Fibroblast of the aortic adventitia (primary cell): ENCODE measurements at regions not wholly inside any gene's neighbourhood (a gene's known extent, or its start where the extent isn't known, plus 50 kb on each side); places are given as distances from the start of the nearest gene placed in this dataset.

Experiments
- DNase-seq: peaks from one replicate; pipeline ENCODE4 v3.0.0-alpha.2; 2010; ENCODE audit warnings: low read depth
- H3K4me3 ChIP-seq: 2 replicates; pipeline ENCODE4 v1.5.1; 2011; ENCODE audit warnings: low read depth, mild to moderate bottlenecking, control low read depth, low read length, moderate library complexity
- TF ChIP-seq, protein P1 (sequence below): IDR thresholded peaks from 2 replicates; pipeline ENCODE4 v1.5.1; 2011; ENCODE audit warnings: mild to moderate bottlenecking, low read length, control low read depth, inconsistent platforms; ENCODE audit not compliant: insufficient read depth

DNA sequence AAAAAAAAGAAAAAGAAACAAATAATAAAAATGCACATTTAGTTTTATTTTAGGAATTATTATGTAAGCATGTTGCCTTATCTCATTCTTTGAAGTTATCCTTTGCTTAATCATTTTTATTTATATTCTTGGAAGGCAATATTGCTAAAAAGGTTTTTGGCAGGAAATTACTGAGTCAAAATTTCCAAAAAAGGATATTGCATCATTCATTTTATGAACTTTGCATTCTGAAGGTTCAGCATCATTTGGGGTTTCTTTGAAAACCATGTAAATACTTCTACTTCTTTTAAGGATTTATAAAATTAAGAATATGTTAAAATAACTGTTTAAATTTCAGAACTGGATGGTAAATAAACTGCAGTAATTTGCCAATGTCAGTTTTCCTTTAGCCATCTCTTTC lies 94.2 kb upstream of the CTNND2 start:
- H3K4me3 ChIP-seq, result no peak overlapping the region
- no peak for DNase-seq
- TF ChIP-seq, protein P1, sequence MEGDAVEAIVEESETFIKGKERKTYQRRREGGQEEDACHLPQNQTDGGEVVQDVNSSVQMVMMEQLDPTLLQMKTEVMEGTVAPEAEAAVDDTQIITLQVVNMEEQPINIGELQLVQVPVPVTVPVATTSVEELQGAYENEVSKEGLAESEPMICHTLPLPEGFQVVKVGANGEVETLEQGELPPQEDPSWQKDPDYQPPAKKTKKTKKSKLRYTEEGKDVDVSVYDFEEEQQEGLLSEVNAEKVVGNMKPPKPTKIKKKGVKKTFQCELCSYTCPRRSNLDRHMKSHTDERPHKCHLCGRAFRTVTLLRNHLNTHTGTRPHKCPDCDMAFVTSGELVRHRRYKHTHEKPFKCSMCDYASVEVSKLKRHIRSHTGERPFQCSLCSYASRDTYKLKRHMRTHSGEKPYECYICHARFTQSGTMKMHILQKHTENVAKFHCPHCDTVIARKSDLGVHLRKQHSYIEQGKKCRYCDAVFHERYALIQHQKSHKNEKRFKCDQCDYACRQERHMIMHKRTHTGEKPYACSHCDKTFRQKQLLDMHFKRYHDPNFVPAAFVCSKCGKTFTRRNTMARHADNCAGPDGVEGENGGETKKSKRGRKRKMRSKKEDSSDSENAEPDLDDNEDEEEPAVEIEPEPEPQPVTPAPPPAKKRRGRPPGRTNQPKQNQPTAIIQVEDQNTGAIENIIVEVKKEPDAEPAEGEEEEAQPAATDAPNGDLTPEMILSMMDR, result no peak

DNA sequence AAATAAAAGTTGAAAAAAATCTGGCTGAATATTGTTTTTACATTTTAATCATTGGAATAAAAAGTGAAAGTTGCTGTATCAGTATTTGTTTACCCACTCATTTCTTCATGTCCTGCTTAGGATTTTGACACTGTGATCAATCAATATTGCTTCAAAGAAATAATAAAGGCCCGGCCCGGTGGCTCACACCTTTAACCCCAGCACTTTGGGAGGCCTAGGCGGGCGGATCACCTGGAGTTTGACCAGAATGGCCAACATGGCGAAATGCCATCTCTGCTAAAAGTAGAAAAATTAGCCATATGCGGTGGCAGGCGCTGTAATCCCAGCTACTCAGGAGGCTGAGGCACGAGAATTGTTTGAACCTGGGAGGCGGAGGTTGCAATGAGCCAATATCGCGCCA lies 93.7 kb upstream of the CTNND2 start:
- H3K4me3 ChIP-seq, result no peak overlapping the region
- TF ChIP-seq, protein P1, result no peak
- DNase-seq, result no peak

DNA sequence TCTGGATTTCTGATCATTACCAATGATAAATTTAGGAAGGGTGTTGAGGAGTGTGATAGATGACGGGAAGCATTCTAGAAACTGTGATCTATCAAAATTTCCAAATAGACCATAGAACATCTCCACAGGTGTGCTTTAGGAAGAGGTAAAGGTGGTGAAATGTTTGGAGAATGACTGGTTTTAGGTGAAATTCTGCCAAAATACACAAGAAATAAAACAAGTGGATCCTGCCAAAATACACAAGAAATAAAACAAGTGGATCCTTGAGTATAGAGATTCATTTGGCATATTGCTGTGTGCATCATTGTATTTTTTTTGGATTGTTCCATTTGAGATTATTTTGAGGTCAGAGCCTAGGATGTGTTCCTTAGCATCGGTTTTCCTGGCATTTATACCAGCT lies 88.3 kb upstream of the CTNND2 start:
- no peak for DNase-seq
- no peak overlapping the region for H3K4me3 ChIP-seq
- TF ChIP-seq, protein P1, result no peak

DNA sequence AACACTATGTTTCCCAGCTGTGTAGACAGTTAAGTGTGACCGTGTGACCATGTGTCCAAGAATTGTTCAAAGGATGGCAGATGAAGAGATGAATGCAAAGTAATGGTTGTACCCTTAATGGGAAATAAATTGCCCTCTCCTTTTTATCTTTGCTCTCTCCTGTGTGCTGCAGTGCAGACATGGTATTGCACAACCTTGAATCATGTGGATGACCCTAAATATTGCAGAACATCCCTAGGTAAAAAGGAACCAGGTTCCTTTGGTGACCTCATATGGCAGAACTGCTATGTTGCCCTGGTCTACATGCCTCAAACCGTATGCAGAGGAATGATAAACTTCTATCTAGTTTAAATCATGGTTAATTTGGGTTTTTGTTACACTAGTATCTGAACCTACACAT lies 81.7 kb upstream of the CTNND2 start:
- DNase-seq, result no peak
- H3K4me3 ChIP-seq, result no peak overlapping the region
- TF ChIP-seq, protein P1, result no peak

GRCh38 chr5:11984196-11984595 lies 80.0 kb upstream of the CTNND2 start:
- DNase-seq, result no peak
- TF ChIP-seq, protein P1, result no peak
- H3K4me3 ChIP-seq, result no peak overlapping the region

DNA sequence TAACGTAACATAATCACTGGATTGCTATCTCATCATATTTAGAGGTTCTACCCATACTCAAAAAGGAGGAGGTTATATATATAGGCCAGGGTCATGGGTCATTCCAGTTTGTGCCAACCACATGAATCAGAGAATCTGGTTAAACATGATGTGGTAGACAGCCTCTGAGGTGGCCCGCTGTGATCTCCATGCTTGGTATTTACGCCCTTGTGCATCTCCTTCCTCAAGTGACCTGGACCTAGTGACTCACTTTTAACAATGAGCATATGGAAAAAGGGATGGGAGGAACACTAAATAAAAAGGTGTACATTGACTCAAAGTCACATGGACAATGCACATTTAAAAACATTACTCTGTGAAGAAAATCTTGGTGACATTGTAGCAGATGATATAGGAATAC lies 77.7 kb upstream of the CTNND2 start:
- TF ChIP-seq, protein P1, result no peak
- no peak overlapping the region for H3K4me3 ChIP-seq
- DNase-seq, result no peak

DNA sequence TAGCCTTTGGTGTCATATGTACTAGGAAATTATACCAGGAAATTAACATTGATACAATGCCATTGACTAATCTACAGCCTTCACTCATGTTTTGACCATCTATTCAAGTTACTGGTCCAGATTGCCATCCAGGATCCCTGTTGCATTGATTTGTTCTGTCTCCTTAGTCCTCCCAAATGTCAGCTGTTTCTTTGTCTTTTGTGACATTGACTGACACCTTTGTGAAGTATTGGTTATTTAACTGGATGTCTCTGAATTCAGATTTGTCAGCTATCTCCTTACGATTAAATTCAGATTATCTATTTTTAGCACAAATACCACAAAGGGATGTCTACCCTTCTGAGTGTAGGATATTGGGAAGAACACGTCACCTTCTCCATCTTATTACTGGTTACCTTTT lies 73.7 kb upstream of the CTNND2 start:
- DNase-seq, result no peak
- no peak overlapping the region for H3K4me3 ChIP-seq
- TF ChIP-seq, protein P1, result no peak
